ENCODE measurements at regions not wholly inside any gene's neighbourhood (a gene's known extent, or its start where the extent isn't known, plus 50 kb on each side); places are given as distances from the start of the nearest gene placed in this dataset.

DNA sequence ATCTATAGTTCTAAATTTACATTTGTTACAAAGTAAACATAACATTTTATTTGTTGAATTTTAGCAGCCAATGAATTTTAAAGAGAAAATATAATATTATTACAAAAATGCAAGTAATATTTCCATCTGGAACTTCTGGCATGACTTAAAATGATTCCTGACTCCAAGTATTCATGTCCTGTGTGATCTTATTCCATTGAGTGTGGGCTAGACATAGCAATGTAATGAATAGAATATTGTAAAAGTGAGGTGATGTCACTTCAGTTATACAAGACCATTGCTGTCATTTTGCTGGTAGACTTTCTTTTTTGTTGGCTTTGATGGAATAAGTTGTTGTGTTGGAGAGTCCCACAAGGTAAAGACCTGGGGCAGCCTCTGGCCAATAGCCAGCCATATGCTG is 912.2 kb upstream of the PIK3C3 start:
- Histone ChIP-seq H3K9me3 (ENCODE audit: control insufficient read depth, insufficient read depth, low read length) (no peaks in the 10 kb centered on the region), H3K36me3 (ENCODE audit: control insufficient read depth, insufficient read depth, low read length) (no peaks in the 10 kb centered on the region), H3K27ac (ENCODE audit: low read length) (no peak overlapping the region), H3K4me1 (ENCODE audit: control insufficient read depth, insufficient read depth, low read length) (no peaks in the 10 kb centered on the region), H3K27me3 (ENCODE audit: control insufficient read depth, insufficient read depth, low read length) (no peaks in the 10 kb centered on the region), H3K4me3 (ENCODE audit: low read length) (no peak overlapping the region)
- DNase-seq (ENCODE audit: low read depth, low spot score): no peak

DNA sequence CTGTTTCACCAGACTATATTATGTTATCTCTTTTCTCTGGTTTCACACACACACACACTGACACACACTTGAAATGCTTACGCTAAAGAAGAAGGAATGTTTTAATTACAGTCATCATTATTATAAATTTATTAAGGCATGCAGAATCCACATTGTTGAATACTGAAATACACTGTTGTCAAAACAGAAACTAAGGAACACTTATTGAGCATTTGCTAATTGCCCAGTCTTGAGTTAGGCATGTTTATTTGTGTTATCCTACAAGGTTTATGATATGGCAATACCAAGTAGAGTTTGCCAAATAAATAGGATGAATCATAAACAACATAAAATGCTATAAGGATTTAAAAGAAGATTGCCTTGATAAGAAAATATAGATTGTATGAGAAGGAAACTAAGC is 917.0 kb upstream of the PIK3C3 start:
- H3K9me3 ChIP-seq (ENCODE audit: control insufficient read depth, insufficient read depth, low read length): no peaks in the 10 kb centered on the region
- no peak for DNase-seq (ENCODE audit: low read depth, low spot score)
- WGBS (ENCODE audit: insufficient coverage, insufficient read length): no CpG with 5 or more reads among the region's 1 CpG

DNA sequence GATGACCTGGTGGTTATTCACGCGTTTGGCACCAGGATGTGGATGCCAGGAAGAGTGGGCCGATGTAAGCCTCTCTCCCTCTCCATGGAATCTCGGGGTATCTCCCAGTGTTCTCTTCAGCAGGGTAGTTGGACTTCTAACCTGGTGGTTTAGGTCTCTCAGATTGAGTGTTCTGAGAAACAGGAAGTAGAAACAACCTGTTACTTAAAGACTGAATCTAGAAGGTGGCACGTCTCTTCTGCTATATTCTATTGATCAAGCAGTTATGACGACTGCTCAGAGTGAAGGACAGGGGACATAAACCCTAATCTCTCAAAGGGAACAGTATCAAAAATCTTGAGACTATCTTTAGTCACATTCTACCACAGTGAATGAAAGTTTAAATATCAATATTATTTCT is 918.7 kb upstream of the PIK3C3 start:
- DNase-seq (ENCODE audit: low read depth, low spot score): no peak
- no peaks in the 10 kb centered on the region for H3K4me1 ChIP-seq (ENCODE audit: control insufficient read depth, insufficient read depth, low read length)
- H3K9me3 ChIP-seq (ENCODE audit: control insufficient read depth, insufficient read depth, low read length): no peaks in the 10 kb centered on the region
- H3K27me3 ChIP-seq (ENCODE audit: control insufficient read depth, insufficient read depth, low read length): no peaks in the 10 kb centered on the region
- no peak overlapping the region for H3K4me3 ChIP-seq (ENCODE audit: low read length)
- no peak overlapping the region for H3K27ac ChIP-seq (ENCODE audit: low read length)
- no CpG with 5 or more reads among the region's 6 CpGs for WGBS (ENCODE audit: insufficient coverage, insufficient read length)
- no peaks in the 10 kb centered on the region for H3K36me3 ChIP-seq (ENCODE audit: control insufficient read depth, insufficient read depth, low read length)

More for the DNA sequence above, 917.0 kb upstream of the PIK3C3 start:
- Histone ChIP-seq H3K4me1 (ENCODE audit: control insufficient read depth, insufficient read depth, low read length) (no peaks in the 10 kb centered on the region), H3K27ac (ENCODE audit: low read length) (no peak overlapping the region), H3K27me3 (ENCODE audit: control insufficient read depth, insufficient read depth, low read length) (no peaks in the 10 kb centered on the region), H3K4me3 (ENCODE audit: low read length) (no peak overlapping the region), H3K36me3 (ENCODE audit: control insufficient read depth, insufficient read depth, low read length) (no peaks in the 10 kb centered on the region)

DNA sequence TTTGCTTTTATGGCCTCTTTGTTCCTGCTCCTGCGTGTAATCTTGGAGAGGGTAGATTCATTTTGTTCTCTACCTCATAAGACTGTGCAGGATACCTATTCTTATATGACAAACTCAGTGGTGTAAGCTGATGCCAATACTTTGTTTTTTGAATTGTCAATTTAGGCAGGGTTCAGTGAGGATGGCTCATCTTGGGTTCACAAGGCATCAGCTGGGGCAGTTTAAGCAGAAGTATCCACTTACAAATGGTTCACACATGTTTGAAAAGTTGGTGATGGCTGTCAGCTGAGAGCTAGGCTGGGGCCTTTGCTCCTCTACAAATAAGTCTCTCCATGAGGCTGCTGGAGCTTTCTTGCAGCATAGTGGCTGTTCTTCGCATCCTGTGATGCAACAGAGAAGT is 920.6 kb upstream of the PIK3C3 start:
- DNase-seq (ENCODE audit: low read depth, low spot score): no peak
- Histone ChIP-seq H3K27me3 (ENCODE audit: control insufficient read depth, insufficient read depth, low read length) (no peaks in the 10 kb centered on the region), H3K4me1 (ENCODE audit: control insufficient read depth, insufficient read depth, low read length) (no peaks in the 10 kb centered on the region), H3K27ac (ENCODE audit: low read length) (no peak overlapping the region), H3K9me3 (ENCODE audit: control insufficient read depth, insufficient read depth, low read length) (no peaks in the 10 kb centered on the region), H3K4me3 (ENCODE audit: low read length) (no peak overlapping the region), H3K36me3 (ENCODE audit: control insufficient read depth, insufficient read depth, low read length) (no peaks in the 10 kb centered on the region)
- no CpG with 5 or more reads among the region's 2 CpGs for WGBS (ENCODE audit: insufficient coverage, insufficient read length)

DNA sequence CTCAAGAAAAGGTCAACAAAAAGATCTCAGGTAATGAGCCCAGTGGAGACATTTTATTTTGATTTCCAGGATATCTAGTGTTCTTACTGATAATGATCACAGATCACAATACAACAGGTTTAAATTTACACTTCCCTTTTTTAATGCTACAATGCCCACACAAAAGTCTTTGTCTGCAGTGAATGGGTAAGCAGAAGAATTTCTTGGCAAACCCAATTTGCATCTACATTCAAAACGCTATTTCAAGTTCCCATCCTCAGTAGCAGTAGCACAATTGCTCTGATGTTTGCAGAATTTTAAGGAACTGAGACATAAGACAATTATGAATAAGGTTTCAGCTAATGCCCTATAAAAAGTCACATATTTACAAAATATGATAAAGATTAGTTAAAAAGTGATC is 929.4 kb upstream of the PIK3C3 start:
- no peaks in the 10 kb centered on the region for H3K27me3 ChIP-seq (ENCODE audit: control insufficient read depth, insufficient read depth, low read length)
- H3K4me1 ChIP-seq (ENCODE audit: control insufficient read depth, insufficient read depth, low read length): no peaks in the 10 kb centered on the region
- no peaks in the 10 kb centered on the region for H3K36me3 ChIP-seq (ENCODE audit: control insufficient read depth, insufficient read depth, low read length)
- no CpG with 5 or more reads among the region's 1 CpG for WGBS (ENCODE audit: insufficient coverage, insufficient read length)
- no peak for DNase-seq (ENCODE audit: low read depth, low spot score)
- H3K9me3 ChIP-seq (ENCODE audit: control insufficient read depth, insufficient read depth, low read length): no peaks in the 10 kb centered on the region
- H3K4me3 ChIP-seq (ENCODE audit: low read length): no peak overlapping the region
- H3K27ac ChIP-seq (ENCODE audit: low read length): no peak overlapping the region

DNA sequence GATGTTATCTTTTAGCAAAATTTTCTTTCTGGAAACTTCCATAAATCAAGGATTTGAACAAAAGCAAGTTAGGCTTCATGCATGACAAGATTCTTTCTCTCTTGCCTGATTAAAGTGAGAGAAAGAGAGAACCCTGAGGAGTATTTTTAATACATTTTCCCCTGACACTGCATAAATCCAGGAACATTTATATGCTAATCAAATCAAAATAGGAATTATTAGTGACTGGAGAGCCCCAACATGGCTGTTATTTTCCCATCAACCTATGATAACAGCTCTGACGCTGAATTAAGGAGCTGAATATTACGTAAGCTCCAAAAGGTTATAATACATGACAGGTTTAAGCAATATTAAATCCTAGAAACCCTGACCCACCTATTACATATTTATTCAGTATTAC is 930.2 kb upstream of the PIK3C3 start:
- no peak overlapping the region for H3K27ac ChIP-seq (ENCODE audit: low read length)
- WGBS (ENCODE audit: insufficient coverage, insufficient read length): no CpG with 5 or more reads among the region's 2 CpGs
- H3K9me3 ChIP-seq (ENCODE audit: control insufficient read depth, insufficient read depth, low read length): no peaks in the 10 kb centered on the region
- no peaks in the 10 kb centered on the region for H3K36me3 ChIP-seq (ENCODE audit: control insufficient read depth, insufficient read depth, low read length)
- no peaks in the 10 kb centered on the region for H3K4me1 ChIP-seq (ENCODE audit: control insufficient read depth, insufficient read depth, low read length)
- H3K4me3 ChIP-seq (ENCODE audit: low read length): no peak overlapping the region
- H3K27me3 ChIP-seq (ENCODE audit: control insufficient read depth, insufficient read depth, low read length): no peaks in the 10 kb centered on the region
- no peak for DNase-seq (ENCODE audit: low read depth, low spot score)

DNA sequence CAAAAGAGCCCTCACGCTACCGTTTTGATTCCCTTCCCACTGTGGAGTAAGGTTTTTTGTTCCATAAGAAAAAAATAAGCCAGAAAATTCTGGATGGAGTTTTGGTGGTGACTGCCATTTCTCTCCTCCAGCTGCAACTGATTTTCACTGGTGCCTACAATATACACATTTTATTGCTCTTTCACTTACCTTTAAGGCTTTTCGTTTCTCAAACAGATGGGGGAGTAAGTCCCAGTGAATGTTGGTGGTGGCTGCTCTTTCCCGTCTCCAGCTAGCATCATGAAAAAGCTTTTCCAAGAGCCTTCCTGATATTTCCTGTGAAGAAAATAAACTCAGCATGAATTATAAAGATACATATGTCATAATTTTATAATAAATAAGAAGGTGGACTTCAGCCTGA is 932.5 kb upstream of the PIK3C3 start:
- H3K9me3 ChIP-seq (ENCODE audit: control insufficient read depth, insufficient read depth, low read length): no peaks in the 10 kb centered on the region
- WGBS (ENCODE audit: insufficient coverage, insufficient read length): no CpG with 5 or more reads among the region's 4 CpGs
- no peaks in the 10 kb centered on the region for H3K27me3 ChIP-seq (ENCODE audit: control insufficient read depth, insufficient read depth, low read length)
- H3K27ac ChIP-seq (ENCODE audit: low read length): no peak overlapping the region
- no peaks in the 10 kb centered on the region for H3K4me1 ChIP-seq (ENCODE audit: control insufficient read depth, insufficient read depth, low read length)
- H3K36me3 ChIP-seq (ENCODE audit: control insufficient read depth, insufficient read depth, low read length): no peaks in the 10 kb centered on the region
- H3K4me3 ChIP-seq (ENCODE audit: low read length): no peak overlapping the region
- no peak for DNase-seq (ENCODE audit: low read depth, low spot score)

DNA sequence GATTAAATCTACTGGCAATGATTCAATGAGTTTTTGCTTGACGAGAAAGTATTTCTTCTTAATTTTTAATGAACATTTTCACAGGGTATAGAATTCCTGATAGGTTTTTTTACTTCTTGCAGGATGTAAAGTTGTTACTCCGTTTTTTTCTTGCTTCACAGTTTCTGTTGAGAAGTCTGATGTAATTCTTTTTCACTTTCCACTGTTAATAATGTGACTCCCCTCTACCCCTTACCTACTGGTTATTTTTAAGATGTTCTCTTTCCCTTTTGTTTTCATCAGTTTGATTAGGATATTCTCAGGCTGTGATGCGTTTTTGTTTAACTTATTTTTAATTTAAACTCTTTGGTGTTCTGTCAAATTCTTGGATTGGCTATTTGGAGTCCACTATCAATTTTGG is 933.9 kb upstream of the PIK3C3 start:
- DNase-seq (ENCODE audit: low read depth, low spot score): no peak
- H3K27me3 ChIP-seq (ENCODE audit: control insufficient read depth, insufficient read depth, low read length): no peaks in the 10 kb centered on the region
- H3K27ac ChIP-seq (ENCODE audit: low read length): no peak overlapping the region
- no CpG with 5 or more reads among the region's 3 CpGs for WGBS (ENCODE audit: insufficient coverage, insufficient read length)
- H3K9me3 ChIP-seq (ENCODE audit: control insufficient read depth, insufficient read depth, low read length): no peaks in the 10 kb centered on the region
- no peak overlapping the region for H3K4me3 ChIP-seq (ENCODE audit: low read length)
- H3K36me3 ChIP-seq (ENCODE audit: control insufficient read depth, insufficient read depth, low read length): no peaks in the 10 kb centered on the region
- no peaks in the 10 kb centered on the region for H3K4me1 ChIP-seq (ENCODE audit: control insufficient read depth, insufficient read depth, low read length)

DNA sequence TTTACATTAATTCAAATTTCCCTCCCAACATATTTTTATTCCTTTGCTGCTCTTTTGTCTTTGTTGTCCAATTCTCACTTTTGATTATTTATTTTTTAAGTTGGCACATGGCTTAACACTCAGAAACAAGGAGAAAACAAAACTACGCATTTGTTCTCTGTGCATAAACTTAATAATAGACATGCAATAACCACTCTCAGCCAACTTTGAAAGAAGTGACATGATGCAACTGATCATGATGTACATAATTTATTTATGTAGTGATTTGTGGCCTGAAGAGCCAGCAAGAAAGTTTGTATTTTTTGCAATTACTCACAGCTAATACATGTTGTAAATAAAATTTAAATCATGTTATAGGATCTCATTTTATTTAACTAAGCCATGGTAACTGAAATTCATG is 942.8 kb upstream of the PIK3C3 start:
- H3K9me3 ChIP-seq (ENCODE audit: control insufficient read depth, insufficient read depth, low read length): no peaks in the 10 kb centered on the region
- H3K36me3 ChIP-seq (ENCODE audit: control insufficient read depth, insufficient read depth, low read length): no peaks in the 10 kb centered on the region
- H3K4me3 ChIP-seq (ENCODE audit: low read length): no peak overlapping the region
- no CpG with 5 or more reads among the region's 1 CpG for WGBS (ENCODE audit: insufficient coverage, insufficient read length)
- H3K27me3 ChIP-seq (ENCODE audit: control insufficient read depth, insufficient read depth, low read length): no peaks in the 10 kb centered on the region
- no peak for DNase-seq (ENCODE audit: low read depth, low spot score)
- H3K27ac ChIP-seq (ENCODE audit: low read length): no peak overlapping the region
- no peaks in the 10 kb centered on the region for H3K4me1 ChIP-seq (ENCODE audit: control insufficient read depth, insufficient read depth, low read length)

DNA sequence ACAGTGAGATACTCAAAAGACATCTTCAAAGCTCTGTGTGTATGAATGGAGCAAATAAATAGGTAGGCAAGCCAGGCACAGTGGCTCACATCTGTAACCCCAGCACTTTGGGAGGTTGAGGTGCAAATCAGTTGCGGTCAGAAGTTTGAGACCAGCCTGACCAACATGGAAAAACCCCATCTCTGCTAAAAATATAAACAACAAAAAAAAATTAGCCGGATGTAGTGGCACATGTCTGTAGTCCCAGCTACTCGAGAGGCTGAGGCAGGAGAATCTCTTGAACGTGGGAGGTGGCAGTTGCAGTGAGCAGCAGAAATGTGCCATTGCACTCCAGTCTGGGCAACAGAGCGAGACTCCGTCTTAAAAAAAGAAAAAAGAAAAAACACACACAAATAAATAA is 945.1 kb upstream of the PIK3C3 start:
- Histone ChIP-seq H3K4me3 (ENCODE audit: low read length) (no peak overlapping the region), H3K9me3 (ENCODE audit: control insufficient read depth, insufficient read depth, low read length) (no peaks in the 10 kb centered on the region), H3K4me1 (ENCODE audit: control insufficient read depth, insufficient read depth, low read length) (no peaks in the 10 kb centered on the region), H3K27ac (ENCODE audit: low read length) (no peak overlapping the region), H3K36me3 (ENCODE audit: control insufficient read depth, insufficient read depth, low read length) (no peaks in the 10 kb centered on the region), H3K27me3 (ENCODE audit: control insufficient read depth, insufficient read depth, low read length) (no peaks in the 10 kb centered on the region)
- WGBS (ENCODE audit: insufficient coverage, insufficient read length): no CpG with 5 or more reads among the region's 6 CpGs
- no peak for DNase-seq (ENCODE audit: low read depth, low spot score)

DNA sequence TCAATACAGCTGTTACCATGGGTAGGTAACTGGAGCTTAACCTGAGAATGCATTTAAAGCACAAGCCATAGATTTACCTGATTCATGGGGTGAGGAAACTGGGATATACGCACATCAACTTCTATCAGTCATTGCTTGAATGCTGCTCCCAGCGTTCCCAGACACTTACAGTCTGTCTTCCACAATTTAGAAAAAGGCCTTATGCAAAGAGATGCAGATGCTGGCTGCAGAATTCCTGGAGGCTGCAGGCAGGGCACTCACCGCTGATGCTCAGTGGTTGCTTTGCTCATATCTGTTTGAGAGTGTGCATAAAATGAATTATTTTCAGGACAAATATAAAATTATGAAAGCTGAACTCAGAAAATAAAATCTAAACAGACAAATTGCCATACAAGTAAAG is 950.7 kb upstream of the PIK3C3 start:
- H3K4me3 ChIP-seq (ENCODE audit: low read length): no peak overlapping the region
- H3K9me3 ChIP-seq (ENCODE audit: control insufficient read depth, insufficient read depth, low read length): no peaks in the 10 kb centered on the region
- no peak for DNase-seq (ENCODE audit: low read depth, low spot score)
- no peaks in the 10 kb centered on the region for H3K4me1 ChIP-seq (ENCODE audit: control insufficient read depth, insufficient read depth, low read length)
- H3K27me3 ChIP-seq (ENCODE audit: control insufficient read depth, insufficient read depth, low read length): no peaks in the 10 kb centered on the region
- no peaks in the 10 kb centered on the region for H3K36me3 ChIP-seq (ENCODE audit: control insufficient read depth, insufficient read depth, low read length)
- no peak overlapping the region for H3K27ac ChIP-seq (ENCODE audit: low read length)
- no CpG with 5 or more reads among the region's 3 CpGs for WGBS (ENCODE audit: insufficient coverage, insufficient read length)
